SK-N-SH (cell line): ENCODE measurements at regions not wholly inside any gene's neighbourhood (a gene's known extent, or its start where the extent isn't known, plus 50 kb on each side); places are given as distances from the start of the nearest gene placed in this dataset.

ENCODE experiments used
- CTCF ChIA-PET: fragments of 300-600, 350-600 bp; formaldehyde crosslinking; extraction: SDS; loops from one replicate; lab custom pipeline; 2021; lab: Yijun Ruan, JAX
- POLR2A ChIA-PET: fragments of 350-600 bp; sonication (Branson Sonifier 250); formaldehyde crosslinking; extraction: SDS; loops from one replicate; lab custom pipeline; 2020; ENCODE audit warnings: antibody characterized with exemption, inconsistent platforms; lab: Yijun Ruan, JAX
- DNase-seq: peaks from one replicate; pipeline ENCODE4 v3.0.0; 2012
- H2AFZ ChIP-seq: fragments of 200-600 bp; sonication (generic); 2 replicates; pipeline ENCODE4 v1.8.1; 2016; ENCODE audit warnings: antibody characterized with exemption, mild to moderate bottlenecking, low read depth
- H3F3A ChIP-seq: fragments of 200-600 bp; sonication (generic); replicated peaks from 2 replicates; pipeline ENCODE3; 2016; ENCODE audit warnings: antibody characterized with exemption, mild to moderate bottlenecking; ENCODE audit not compliant: insufficient read depth
- H3K27ac ChIP-seq, 2 experiments: fragments of 200-500 bp in 1 of 2; fragments of 200-600 bp in 1 of 2; sonication (Bioruptor generic) in 1 of 2; sonication (generic), shearing (Covaris generic) in 1 of 2; 2 replicates each; pipeline versions ENCODE4 v1.5.1 to v1.6.1; 2014 to 2016; ENCODE audit warnings: low read depth in 2 of 2, inconsistent platforms in 1 of 2, low read length in 1 of 2, mild to moderate bottlenecking in 1 of 2, mixed read lengths in 1 of 2
- H3K27me3 ChIP-seq: fragments of 200-600 bp; sonication (generic), shearing (Covaris generic); 2 replicates; pipeline ENCODE4 v1.6.1; 2016; ENCODE audit warnings: mixed run types; ENCODE audit not compliant: insufficient read depth
- H3K36me3 ChIP-seq, 2 experiments: fragments of 200-500 bp in 1 of 2; fragments of 200-600 bp in 1 of 2; sonication (Bioruptor generic) in 1 of 2; sonication (generic) in 1 of 2; replicated peaks in 1 of 2; 2 replicates each; pipeline versions ENCODE3 to v1.5.1; 2014 to 2016; ENCODE audit warnings: low read length in 1 of 2, mild to moderate bottlenecking in 1 of 2; ENCODE audit not compliant: insufficient read depth in 2 of 2, control insufficient read depth in 1 of 2
- H3K4me1 ChIP-seq, 2 experiments: fragments of 200-500 bp in 1 of 2; fragments of 200-600 bp in 1 of 2; sonication (Bioruptor generic) in 1 of 2; sonication (generic), shearing (Covaris generic) in 1 of 2; 2 replicates each; pipeline versions ENCODE4 v1.5.1 to v1.6.1; 2014 to 2016; ENCODE audit warnings: low read depth in 1 of 2, low read length in 1 of 2, mixed run types in 1 of 2; ENCODE audit not compliant: insufficient read depth in 2 of 2, control insufficient read depth in 1 of 2
- H3K4me2 ChIP-seq: fragments of 200-600 bp; sonication (generic), shearing (Covaris generic); 2 replicates; pipeline ENCODE4 v1.6.1; 2017; ENCODE audit warnings: mixed run types
- H3K4me3 ChIP-seq, 2 experiments: fragments of 200-500 bp in 1 of 2; fragments of 200-600 bp in 1 of 2; sonication (Bioruptor generic) in 1 of 2; sonication (generic), shearing (Covaris generic) in 1 of 2; 2 replicates each; pipeline versions ENCODE4 v1.5.1 to v1.8.1; 2014 to 2016; ENCODE audit warnings: low read depth in 2 of 2, inconsistent platforms in 1 of 2, low read length in 1 of 2, mild to moderate bottlenecking in 1 of 2, mixed read lengths in 1 of 2, moderate library complexity in 1 of 2
- H3K79me2 ChIP-seq: fragments of 200-600 bp; sonication (generic); 2 replicates; pipeline ENCODE4 v1.8.1; 2017; ENCODE audit warnings: mild to moderate bottlenecking; ENCODE audit not compliant: insufficient read depth
- H3K9ac ChIP-seq: fragments of 200-600 bp; sonication (generic); 2 replicates; pipeline ENCODE4 v1.6.1; 2017; ENCODE audit warnings: mixed run types
- H3K9me2 ChIP-seq: fragments of 200-600 bp; sonication (generic); 2 replicates; pipeline ENCODE4 v1.6.1; 2017; ENCODE audit warnings: mixed run types
- H3K9me3 ChIP-seq: fragments of 200-600 bp; sonication (generic); 2 replicates; pipeline ENCODE4 v1.6.1; 2017; ENCODE audit warnings: mixed run types, mild to moderate bottlenecking, moderate library complexity
- H4K20me1 ChIP-seq: fragments of 200-600 bp; sonication (generic); 2 replicates; pipeline ENCODE4 v1.6.1; 2017; ENCODE audit warnings: mild to moderate bottlenecking, mixed run types; ENCODE audit not compliant: insufficient read depth
- EP300 ChIP-seq, 2 experiments: IDR thresholded peaks; 2 replicates each; pipeline versions ENCODE4 v1.4.0 to v1.6.1; 2012; ENCODE audit warnings: borderline replicate concordance in 1 of 2, low read depth in 1 of 2, low read length in 1 of 2
- EZH2phosphoT487 ChIP-seq: fragments of 200-600 bp; sonication (generic); IDR thresholded peaks from 2 replicates; pipeline ENCODE4 v1.6.1; 2017; ENCODE audit warnings: low read depth, mixed run types, mild to moderate bottlenecking, antibody characterized with exemption, moderate library complexity, borderline replicate concordance
- FOXM1 ChIP-seq: IDR thresholded peaks from 2 replicates; pipeline ENCODE4 v1.4.0; 2012; ENCODE audit warnings: low read depth, mild to moderate bottlenecking
- GABPA ChIP-seq: IDR thresholded peaks from 2 replicates; pipeline ENCODE4 v1.4.0; 2012; ENCODE audit warnings: low read depth, mild to moderate bottlenecking
- GATA2 ChIP-seq: sonication (generic); formaldehyde crosslinking; IDR thresholded peaks from 2 replicates; pipeline ENCODE4 v1.5.0; 2020; ENCODE audit warnings: mild to moderate bottlenecking, missing genetic modification reagents
- MEF2A ChIP-seq: IDR thresholded peaks from 2 replicates; pipeline ENCODE4 v1.4.0; 2012; ENCODE audit warnings: low read depth, borderline replicate concordance
- NRF1 ChIP-seq: IDR thresholded peaks from 2 replicates; pipeline ENCODE4 v1.6.1; 2012; ENCODE audit warnings: low read depth, mild to moderate bottlenecking, low read length
- RCOR1 ChIP-seq: fragments of 150-350 bp; IDR thresholded peaks from 2 replicates; pipeline ENCODE4 v1.6.1; 2017; ENCODE audit warnings: antibody characterized with exemption, low read length
- SIN3A ChIP-seq: IDR thresholded peaks from 2 replicates; pipeline ENCODE4 v1.6.1; 2012; ENCODE audit warnings: low read depth, mild to moderate bottlenecking, low read length, moderate library complexity, borderline replicate concordance
- TCF12 ChIP-seq: IDR thresholded peaks from 2 replicates; pipeline ENCODE4 v1.4.0; 2012
- WGBS: methylation state at CpG from one replicate; pipeline ENCODE4 v1.1.6; 2017; ENCODE audit warnings: low lambda C conversion rate; 5-methylcytosine and 5-hydroxymethylcytosine counted together
- TF ChIP-seq, protein P1 (sequence below): IDR thresholded peaks from 2 replicates; pipeline ENCODE4 v1.4.0; 2012; ENCODE audit warnings: low read depth
- TF ChIP-seq, protein P2 (sequence below): fragments of 150-350 bp; IDR thresholded peaks from 2 replicates; pipeline ENCODE4 v1.6.1; 2016; ENCODE audit warnings: mild to moderate bottlenecking, low read depth, low read length
- TF ChIP-seq, protein P3 (sequence below): IDR thresholded peaks from 2 replicates; pipeline ENCODE4 v1.4.0; 2012; ENCODE audit warnings: low read depth, borderline replicate concordance
- TF ChIP-seq, protein P4 (sequence below): IDR thresholded peaks from 2 replicates; pipeline ENCODE4; 2012

DNA sequence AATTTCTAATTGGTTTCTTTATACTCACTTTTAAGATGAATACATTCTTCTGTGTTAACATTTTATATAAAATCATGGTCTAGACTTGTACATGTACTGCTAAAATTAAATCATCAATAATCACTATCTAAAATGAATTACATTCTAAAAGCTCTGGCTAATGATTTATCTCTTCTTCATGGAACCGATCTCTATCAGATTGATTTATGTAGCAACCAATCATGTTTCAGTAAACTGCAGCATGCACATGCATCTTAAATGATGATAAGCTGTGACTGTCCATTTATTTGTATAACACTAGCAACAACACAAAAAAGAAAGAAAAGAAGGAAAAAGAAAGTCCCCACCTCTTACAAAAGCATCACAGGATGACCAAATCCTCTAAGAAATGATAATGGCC, 669.2 kb downstream of the NR2F1-AS1 start:
- Histone ChIP-seq H3K9me2 (no peaks in the 10 kb centered on the region), H2AFZ (no peak overlapping the region), H3K27ac (no peak overlapping the region), H3K27me3 (no peaks in the 10 kb centered on the region), H3K4me1 (peaks cover 2 to 4% of the 10 kb centered on the region in 2 experiments; a peak in 3 of 4 replicates), H4K20me1 (no peaks in the 10 kb centered on the region), H3K9ac (no peak overlapping the region), H3K4me2 (no peak overlapping the region), H3K36me3 (no peaks in the 10 kb centered on the region), H3K4me3 (no peak overlapping the region), H3K79me2 (no peaks in the 10 kb centered on the region), H3F3A (no peaks in the 10 kb centered on the region), H3K9me3 (no peaks in the 10 kb centered on the region)
- ChIA-PET CTCF (interaction anchor here (1.1 kb wide), 1 partner anchor 180 kb away, joined by 3 read pairs; no protein-coding TSS in a partner anchor), POLR2A (no interaction called here)
- no peak for TF ChIP-seq EZH2phosphoT487
- TF ChIP-seq, protein P1, sequence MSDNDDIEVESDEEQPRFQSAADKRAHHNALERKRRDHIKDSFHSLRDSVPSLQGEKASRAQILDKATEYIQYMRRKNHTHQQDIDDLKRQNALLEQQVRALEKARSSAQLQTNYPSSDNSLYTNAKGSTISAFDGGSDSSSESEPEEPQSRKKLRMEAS = no peak
- no peak for TF ChIP-seq MEF2A
- no peak for TF ChIP-seq SIN3A
- TF ChIP-seq EP300 (IDR thresholded peaks at IDR 0.05; ENCODE audit: borderline replicate concordance in 1 of 2, low read depth in 1 of 2, low read length in 1 of 2) = peak in 1 of 2 experiments; percentile 47; a peak in 1 of 4 replicates
- no peak for TF ChIP-seq RCOR1
- TF ChIP-seq, protein P2, sequence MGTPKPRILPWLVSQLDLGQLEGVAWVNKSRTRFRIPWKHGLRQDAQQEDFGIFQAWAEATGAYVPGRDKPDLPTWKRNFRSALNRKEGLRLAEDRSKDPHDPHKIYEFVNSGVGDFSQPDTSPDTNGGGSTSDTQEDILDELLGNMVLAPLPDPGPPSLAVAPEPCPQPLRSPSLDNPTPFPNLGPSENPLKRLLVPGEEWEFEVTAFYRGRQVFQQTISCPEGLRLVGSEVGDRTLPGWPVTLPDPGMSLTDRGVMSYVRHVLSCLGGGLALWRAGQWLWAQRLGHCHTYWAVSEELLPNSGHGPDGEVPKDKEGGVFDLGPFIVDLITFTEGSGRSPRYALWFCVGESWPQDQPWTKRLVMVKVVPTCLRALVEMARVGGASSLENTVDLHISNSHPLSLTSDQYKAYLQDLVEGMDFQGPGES = no peak
- TF ChIP-seq FOXM1 = no peak
- TF ChIP-seq GATA2 (CRISPR knock-in tag) = peak; percentile 44
- WGBS = 73% methylated on average over 1 of the region's 1 CpG
- no peak for DNase-seq

DNA sequence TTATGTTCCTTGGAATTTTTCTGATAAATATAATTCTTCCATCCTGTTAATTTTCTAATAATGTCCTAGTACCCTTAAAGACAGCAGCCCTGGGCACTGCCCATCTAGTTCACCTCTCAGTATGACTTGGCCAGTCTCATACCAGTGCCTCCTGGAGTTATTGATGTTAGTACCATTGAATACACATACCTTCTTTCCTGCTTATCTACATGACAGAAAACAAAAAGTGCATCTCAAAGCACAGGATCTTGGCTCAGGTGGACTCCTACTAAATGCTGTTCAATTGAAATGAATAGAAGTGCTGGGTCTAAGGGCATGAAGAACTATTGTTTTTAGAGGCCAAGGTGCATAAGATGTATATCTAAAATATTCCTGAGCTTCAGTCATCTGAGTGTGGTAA, 669.7 kb downstream of the NR2F1-AS1 start:
- POLR2A ChIA-PET = no interaction called here

More for the DNA sequence above, 669.7 kb downstream of the NR2F1-AS1 start:
- Histone ChIP-seq H3K36me3 (no peaks in the 10 kb centered on the region), H3K4me3 (no peak overlapping the region), H3K4me1 (peaks cover 2 to 4% of the 10 kb centered on the region in 2 experiments; a peak in 3 of 4 replicates)
- TF ChIP-seq SIN3A = no peak
- TF ChIP-seq TCF12 = no peak
- TF ChIP-seq, protein P3, sequence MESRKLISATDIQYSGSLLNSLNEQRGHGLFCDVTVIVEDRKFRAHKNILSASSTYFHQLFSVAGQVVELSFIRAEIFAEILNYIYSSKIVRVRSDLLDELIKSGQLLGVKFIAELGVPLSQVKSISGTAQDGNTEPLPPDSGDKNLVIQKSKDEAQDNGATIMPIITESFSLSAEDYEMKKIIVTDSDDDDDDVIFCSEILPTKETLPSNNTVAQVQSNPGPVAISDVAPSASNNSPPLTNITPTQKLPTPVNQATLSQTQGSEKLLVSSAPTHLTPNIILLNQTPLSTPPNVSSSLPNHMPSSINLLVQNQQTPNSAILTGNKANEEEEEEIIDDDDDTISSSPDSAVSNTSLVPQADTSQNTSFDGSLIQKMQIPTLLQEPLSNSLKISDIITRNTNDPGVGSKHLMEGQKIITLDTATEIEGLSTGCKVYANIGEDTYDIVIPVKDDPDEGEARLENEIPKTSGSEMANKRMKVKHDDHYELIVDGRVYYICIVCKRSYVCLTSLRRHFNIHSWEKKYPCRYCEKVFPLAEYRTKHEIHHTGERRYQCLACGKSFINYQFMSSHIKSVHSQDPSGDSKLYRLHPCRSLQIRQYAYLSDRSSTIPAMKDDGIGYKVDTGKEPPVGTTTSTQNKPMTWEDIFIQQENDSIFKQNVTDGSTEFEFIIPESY = no peak
- TF ChIP-seq NRF1 = no peak
- TF ChIP-seq, protein P4, sequence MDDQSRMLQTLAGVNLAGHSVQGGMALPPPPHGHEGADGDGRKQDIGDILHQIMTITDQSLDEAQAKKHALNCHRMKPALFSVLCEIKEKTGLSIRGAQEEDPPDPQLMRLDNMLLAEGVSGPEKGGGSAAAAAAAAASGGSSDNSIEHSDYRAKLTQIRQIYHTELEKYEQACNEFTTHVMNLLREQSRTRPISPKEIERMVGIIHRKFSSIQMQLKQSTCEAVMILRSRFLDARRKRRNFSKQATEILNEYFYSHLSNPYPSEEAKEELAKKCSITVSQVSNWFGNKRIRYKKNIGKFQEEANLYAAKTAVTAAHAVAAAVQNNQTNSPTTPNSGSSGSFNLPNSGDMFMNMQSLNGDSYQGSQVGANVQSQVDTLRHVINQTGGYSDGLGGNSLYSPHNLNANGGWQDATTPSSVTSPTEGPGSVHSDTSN = no peak
- TF ChIP-seq GABPA = no peak
- TF ChIP-seq, all 33 proteins: peak for 0
- Histone ChIP-seq H3K4me2 (no peak overlapping the region), H3K79me2 (no peaks in the 10 kb centered on the region), H2AFZ (no peak overlapping the region), H3K9me2 (no peaks in the 10 kb centered on the region), H4K20me1 (no peaks in the 10 kb centered on the region), H3K27me3 (no peaks in the 10 kb centered on the region), H3K27ac (no peak overlapping the region), H3K9me3 (no peaks in the 10 kb centered on the region), H3K9ac (no peak overlapping the region), H3F3A (no peaks in the 10 kb centered on the region)
- CTCF ChIA-PET = interaction anchor here (1.1 kb wide), 1 partner anchor 181 kb away, joined by 3 read pairs; no protein-coding TSS in a partner anchor
- DNase-seq = no peak
